ENCODE measurements at regions not wholly inside any gene's neighbourhood (a gene's known extent, or its start where the extent isn't known, plus 50 kb on each side); places are given as distances from the start of the nearest gene placed in this dataset.

GRCh38 chr12:124097701-124098100 lies 124.7 kb downstream of the ZNF664 start:
- TF ChIP-seq, protein P1, sequence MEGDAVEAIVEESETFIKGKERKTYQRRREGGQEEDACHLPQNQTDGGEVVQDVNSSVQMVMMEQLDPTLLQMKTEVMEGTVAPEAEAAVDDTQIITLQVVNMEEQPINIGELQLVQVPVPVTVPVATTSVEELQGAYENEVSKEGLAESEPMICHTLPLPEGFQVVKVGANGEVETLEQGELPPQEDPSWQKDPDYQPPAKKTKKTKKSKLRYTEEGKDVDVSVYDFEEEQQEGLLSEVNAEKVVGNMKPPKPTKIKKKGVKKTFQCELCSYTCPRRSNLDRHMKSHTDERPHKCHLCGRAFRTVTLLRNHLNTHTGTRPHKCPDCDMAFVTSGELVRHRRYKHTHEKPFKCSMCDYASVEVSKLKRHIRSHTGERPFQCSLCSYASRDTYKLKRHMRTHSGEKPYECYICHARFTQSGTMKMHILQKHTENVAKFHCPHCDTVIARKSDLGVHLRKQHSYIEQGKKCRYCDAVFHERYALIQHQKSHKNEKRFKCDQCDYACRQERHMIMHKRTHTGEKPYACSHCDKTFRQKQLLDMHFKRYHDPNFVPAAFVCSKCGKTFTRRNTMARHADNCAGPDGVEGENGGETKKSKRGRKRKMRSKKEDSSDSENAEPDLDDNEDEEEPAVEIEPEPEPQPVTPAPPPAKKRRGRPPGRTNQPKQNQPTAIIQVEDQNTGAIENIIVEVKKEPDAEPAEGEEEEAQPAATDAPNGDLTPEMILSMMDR (optimal IDR thresholded peaks at IDR 0.05 in 1 of 3, IDR thresholded peaks at IDR 0.05 in 1 of 3, conservative IDR thresholded peaks at IDR 0.05 in 1 of 3; ENCODE audit: extremely low read depth in 1 of 3, insufficient read depth in 2 of 3, low read length in 3 of 3): no peak
- no peak for TF ChIP-seq EZH2 (IDR thresholded peaks at IDR 0.05; ENCODE audit: low read length)

Data from keratinocyte (primary cell).